ENCODE measurements at regions not wholly inside any gene's neighbourhood (a gene's known extent, or its start where the extent isn't known, plus 50 kb on each side); places are given as distances from the start of the nearest gene placed in this dataset.
"Not testable (repeated sequence)": the region's sequence is repeated elsewhere in the genome, so short reads cannot be mapped to it uniquely, and the experiment has no call there.

DNA sequence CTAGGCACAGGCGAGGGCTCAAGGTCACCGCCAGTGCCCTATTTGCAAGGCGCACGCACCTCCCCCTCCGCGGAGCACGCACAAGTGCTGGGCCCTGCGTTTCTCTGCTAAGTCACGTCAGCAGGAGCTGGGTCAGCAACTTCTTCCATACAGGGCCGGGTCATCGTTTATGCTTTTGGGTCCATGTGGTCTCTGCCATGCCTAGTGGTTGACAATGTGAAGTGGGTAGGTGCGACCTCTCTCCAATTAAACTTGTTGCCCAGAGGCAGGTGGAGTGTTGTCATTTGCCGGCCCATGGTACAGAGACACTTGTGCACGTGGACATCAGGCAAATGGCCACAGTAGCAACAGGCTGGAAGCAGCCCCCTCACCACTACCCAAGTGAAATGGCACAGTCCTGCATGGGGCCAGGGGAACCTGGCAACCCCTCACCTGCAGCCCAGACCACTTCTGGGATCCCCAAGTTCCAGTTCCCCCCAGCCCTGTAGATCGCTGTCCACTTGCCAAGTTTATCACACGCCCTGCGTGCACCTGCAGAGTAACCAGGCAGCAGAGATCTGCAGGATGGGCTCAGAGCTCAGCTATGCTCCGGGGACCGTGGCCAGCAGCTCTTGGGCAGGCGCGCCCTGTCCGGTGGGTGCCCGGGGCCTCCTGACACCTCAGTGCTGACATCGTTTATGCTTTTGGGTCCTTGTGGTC lies 86.1 kb upstream of the PPP2R2D start:
- no peak for DNase-seq

DNA sequence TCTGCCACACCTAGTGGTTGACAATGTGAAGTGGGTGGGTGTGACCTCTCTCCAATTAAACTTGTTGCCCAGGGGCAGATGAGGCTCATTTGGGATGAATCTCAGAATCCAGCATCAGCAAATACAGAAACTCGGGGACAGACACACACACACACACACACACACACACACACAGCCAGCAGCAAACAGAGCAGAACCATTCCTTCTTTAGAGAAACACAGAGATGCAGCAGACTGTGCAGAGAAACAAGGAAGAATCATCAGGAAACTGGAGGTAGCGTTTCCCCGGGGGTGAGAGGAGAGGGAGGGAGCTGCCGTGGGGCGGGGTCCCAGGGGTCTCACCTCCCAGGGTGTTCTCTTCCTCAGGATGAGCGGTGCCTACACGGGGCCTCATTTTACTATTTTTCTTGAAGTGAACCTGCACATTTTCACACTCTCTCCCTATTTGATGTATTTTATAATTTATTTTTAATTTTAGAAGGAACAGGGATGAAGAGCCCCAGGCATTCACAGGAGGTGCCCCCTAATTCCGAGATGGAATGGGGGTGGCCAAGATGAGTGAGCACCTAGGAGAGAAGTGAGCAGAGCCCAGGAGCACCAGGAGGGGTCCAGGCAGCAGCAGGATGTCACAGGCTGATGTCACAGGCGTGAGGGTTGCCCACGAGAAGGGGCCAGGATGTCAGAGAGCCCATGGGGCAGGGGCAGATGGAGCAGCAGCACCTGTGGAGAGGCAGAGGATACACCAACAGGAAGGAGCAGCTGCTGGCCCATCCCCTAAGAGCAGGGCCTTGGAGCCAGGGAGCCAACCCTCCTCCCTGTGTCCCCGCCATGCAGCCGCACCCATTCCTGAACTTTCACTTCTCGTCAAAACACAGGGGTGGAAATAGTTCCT lies 85.3 kb upstream of the PPP2R2D start:
- no peak for DNase-seq

DNA sequence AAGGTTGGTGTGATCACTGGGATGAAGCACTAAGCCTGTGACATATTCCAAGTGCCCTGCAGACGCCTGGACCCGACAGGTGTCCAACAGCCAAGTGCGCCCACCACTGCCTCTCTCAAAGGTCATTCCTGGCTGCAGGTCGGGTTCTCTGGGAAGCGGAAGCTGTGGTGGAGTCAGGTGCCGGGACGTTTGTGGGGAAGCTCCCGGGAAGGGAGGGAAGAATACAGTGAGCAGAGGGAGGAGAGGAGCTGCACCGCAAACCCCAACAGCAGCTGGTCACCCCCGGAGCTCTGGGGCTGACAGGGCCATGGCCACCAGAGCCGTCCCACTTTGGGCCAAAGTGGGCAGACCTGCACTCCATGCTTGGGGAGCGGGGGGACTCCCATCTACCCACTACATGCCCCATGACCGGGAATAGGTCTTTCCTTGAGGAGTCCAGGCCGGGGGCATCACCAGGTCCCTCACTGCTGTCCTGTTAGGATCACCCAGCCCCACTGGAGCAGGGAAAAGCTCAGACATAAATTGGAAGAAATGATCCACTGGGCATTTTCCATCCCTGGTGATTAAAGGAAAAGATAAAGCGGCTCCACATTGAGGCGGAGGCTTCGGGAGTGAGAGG lies 84.5 kb upstream of the PPP2R2D start:
- no peak for DNase-seq

DNA sequence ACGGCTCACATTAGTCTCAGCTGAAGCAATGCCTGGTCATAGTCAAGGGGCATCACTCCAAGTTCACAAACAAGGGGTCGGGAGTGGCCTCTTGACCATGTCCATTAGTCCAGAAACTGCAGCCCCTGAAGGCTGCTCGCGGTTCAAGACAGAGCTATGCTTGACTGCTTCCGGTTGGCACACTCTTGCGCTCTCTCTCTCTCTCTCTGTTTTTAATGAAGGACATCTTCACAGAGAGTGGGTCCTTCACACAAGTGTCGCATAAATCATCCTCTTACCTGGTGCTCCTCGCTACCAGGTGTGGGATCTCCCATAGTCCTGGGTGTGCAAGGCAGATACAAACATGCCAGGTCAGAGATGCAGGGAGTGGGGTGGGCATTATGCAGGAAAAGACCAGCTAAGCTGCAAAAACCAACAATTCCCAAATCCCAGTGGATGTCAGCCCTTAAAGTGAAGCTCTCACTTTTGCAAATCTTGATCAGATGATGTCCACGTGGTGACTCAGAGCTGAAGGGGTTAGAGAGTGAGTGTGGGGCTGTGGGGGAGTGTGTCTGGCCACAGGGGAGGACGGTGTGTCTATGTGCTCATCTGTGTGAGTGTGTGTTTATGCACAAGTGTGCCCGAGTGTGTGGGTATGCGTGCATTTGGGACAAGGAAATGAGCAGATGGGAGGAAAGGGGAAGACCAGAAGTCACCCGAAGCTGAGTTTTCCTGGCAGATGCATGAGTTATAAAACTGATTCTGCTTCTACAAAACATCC lies 83.7 kb upstream of the PPP2R2D start:
- no peak for DNase-seq

DNA sequence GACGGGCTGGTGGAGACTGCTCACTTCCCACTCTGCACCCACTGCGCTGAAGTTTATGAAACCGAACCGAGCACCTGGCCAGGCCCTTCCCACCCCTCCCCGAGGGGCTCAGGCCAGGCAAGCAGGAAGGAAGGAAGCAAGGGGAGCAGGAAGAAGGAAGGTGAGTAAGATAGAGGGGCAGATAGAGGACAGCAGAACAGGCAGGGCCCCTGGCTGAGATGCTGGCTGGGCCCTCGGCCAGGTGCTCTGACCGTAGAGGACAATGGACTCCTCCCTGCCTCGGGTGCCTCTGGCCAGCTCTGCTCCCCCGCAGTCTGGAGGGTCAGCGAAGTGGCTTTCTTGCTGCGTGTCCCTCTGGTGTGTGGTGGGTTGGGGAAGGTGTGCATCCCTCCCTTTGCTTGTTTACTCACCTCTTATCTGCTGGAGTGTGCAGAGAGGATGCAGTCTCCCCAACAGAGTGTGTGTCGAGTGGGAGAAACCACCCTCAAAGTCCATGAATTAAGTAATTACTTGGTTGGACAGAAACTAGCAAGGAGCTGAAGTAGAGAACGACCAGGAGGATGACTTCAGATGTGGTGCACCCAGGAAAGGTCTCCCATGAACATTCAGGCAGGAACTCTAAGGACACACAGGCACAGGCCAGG lies 82.8 kb upstream of the PPP2R2D start:
- no peak for DNase-seq

DNA sequence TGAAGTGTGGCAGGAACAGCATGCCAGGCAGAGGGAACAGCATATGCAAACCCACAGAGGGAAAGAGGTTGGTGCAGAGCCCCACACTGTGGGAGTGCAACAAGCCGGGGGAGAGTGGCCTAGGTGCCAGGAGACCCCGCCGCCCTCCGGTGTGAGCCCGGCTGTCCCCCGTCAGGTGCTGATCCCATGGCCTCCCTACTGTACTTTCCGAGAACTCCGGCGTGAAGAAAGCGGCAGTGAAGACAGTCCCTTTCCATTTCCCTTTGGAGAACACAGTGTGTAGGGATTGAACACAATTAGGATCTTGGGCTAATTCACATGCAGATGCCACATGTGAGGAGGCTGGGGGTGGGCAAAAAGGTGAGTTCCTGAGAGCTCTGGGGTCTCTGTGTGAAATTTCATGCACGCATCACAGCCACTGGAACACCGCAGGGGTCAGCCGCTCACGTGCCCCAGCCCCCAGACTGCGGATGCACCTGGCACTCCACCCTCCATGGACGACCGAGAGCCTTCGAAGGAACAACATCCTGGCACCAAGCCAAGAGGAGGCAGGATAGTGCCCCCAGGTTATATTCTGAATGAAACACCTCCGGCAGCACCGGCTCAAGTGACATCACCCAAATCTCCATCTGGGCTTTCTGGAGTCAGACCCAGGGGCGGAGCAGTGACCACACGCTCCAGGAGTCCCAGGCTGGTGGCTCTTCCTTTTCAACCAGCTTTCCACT lies 82.1 kb upstream of the PPP2R2D start:
- no peak for DNase-seq

DNA sequence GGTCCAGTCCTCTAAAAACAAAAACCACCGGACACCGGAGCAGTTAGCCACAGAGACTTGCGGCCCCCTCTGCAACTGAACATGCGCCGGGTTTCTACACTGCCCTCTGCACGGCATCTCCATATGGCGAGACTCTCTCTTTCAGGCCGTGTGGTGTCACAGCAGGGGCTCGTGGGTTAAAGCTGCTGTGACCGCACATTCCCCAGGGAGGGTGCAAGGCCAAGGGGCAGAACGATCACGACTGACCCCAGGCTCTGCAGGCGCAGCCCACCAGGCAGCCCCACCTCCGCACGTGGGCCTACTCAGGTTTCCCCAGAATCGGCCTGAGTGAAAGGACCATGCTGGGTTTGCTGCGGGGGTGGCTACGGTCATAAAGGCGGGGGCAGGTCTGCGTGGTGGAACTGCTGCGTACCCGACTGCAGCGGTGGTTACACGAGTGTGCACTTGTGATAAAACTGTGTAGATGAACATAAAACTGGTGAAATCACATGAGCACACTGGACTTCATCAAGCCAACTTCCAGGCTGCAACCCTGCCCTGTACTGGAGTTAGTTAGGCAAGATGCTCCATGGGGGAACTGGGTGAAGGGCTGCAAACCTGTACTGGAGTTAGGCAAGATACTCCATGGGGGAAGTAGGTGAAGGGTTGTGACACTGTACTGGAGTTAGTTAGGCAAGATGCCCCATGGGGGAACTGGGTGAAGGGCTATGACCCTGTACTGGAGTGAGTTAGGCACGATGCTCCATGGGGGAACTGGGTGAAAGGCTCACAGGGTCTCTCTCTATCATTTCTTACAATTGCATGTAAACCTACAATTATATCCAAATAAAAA lies 81.4 kb upstream of the PPP2R2D start:
- no peak for DNase-seq

GRCh38 chr10:131820626-131821025 lies 80.2 kb upstream of the PPP2R2D start:
- no peak for DNase-seq

DNA sequence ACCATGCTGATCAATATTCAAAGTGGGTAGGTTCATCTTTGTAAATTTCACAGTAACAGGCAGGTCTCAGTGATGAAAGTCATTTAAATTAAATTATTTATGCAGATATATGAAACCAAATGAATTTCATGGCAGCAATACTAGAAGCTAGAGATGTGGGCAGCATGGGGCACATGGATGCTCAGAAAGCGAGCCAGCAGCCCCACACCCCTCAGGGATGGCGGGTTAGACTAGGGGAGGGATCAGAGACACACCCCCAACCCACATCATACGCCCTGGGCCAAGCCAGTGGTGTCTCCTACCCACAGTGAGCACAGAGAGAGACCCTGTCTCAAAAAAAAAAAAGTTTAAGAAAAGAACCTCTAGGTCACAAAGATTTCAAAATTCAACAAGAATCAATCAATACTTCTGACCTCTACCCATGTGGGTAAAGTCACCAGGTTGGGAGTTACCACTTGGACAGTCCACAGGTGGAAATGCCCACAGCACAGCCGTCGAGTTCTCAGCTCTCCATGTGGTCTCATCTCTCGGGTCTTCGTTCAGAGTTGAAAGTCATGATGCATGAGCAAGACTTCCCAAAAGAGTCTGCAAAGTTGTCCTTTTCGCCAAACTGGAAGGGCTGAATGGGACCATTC lies 79.3 kb upstream of the PPP2R2D start:
- no peak for DNase-seq

GRCh38 chr10:131822013-131822691 lies 78.7 kb upstream of the PPP2R2D start:
- no peak for DNase-seq

GRCh38 chr10:131822692-131823245 lies 78.0 kb upstream of the PPP2R2D start:
- no peak for DNase-seq

DNA sequence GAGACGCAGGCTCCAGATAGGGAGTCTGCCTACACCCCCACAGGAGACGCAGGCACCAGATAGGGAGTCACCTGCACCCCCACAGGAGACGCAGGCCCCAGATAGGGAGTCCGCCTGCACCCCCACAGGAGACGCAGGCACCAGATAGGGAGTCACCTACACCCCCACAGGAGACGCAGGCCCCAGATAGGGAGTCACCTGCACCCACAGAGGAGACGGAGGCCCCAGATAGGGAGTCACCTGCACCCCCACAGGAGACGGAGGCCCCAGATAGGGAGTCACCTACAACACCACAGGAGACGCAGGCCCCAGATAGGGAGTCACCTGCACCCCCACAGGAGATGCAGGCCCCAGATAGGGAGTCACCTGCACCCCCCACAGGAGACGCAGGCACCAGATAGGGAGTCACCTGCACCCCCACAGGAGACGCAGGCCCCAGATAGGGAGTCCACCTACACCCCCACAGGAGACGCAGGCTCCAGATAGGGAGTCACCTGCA lies 77.2 kb upstream of the PPP2R2D start:
- not testable (repeated sequence) for DNase-seq

GRCh38 chr10:131824371-131825149 lies 76.2 kb upstream of the PPP2R2D start:
- DNase-seq: no peak

- DNase-seq: peak; percentile 8
Measured at GRCh38 chr10:131825150-131825848, 75.5 kb upstream of the PPP2R2D start.

DNA sequence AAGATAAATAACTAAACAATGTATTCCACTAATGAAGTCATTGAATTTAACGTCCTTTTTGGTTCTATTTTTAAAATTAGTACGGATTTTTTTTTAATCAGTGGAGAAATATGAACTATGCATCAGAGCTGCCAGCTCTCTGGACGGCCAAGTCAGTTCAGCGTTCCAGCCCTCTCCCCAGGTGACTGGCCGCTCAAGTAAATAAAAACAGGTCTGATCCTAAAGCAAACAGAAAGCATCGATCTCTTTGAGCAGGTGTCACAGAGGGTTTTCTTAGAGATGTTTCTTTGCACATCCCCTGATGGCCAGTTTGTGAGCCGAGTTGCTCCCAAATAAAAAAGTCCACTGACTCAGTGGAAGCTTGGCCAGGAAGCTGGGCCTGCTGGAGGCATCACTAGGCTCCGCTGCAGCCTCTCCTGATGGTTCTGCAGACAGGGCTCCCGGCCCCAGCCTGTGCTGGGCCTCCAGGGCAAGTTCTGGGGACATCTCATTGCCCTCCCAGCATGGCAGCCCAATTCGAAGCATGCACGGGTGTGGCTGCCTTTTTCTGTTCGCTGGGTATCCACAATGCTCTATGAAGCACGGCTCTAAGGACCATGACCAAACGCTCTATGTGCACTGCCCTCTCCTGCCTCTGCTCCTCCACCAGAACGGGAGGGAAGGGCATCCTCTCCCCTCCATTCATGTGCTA lies 74.7 kb upstream of the PPP2R2D start:
- no peak for DNase-seq
